DOHH2 (cell line): ENCODE measurements at regions not wholly inside any gene's neighbourhood (a gene's known extent, or its start where the extent isn't known, plus 50 kb on each side); places are given as distances from the start of the nearest gene placed in this dataset.
"Not testable (repeated sequence)": the region's sequence is repeated elsewhere in the genome, so short reads cannot be mapped to it uniquely, and the experiment has no call there.

Source experiments
- H3F3A ChIP-seq: fragments of 200-600 bp; sonication (generic), shearing (Covaris generic); 2 replicates; pipeline ENCODE4 v1.6.0; 2016; ENCODE audit warnings: antibody characterized with exemption, mild to moderate bottlenecking; ENCODE audit not compliant: control insufficient read depth, insufficient read depth
- H3K27ac ChIP-seq: fragments of 200-600 bp; sonication (generic); 2 replicates; pipeline ENCODE4 v1.5.1; 2014; ENCODE audit warnings: low read depth, mild to moderate bottlenecking, low read length, moderate library complexity
- H3K27me3 ChIP-seq: fragments of 200-600 bp; sonication (generic); 2 replicates; pipeline ENCODE4 v1.6.1; 2014; ENCODE audit warnings: mild to moderate bottlenecking, low read length, mixed read lengths; ENCODE audit not compliant: control insufficient read depth
- H3K36me3 ChIP-seq: fragments of 200-600 bp; sonication (generic); 2 replicates; pipeline ENCODE4 v1.6.1; 2014; ENCODE audit warnings: mild to moderate bottlenecking, low read length, moderate library complexity, mixed read lengths; ENCODE audit not compliant: control insufficient read depth
- H3K4me1 ChIP-seq: fragments of 200-600 bp; sonication (generic); 2 replicates; pipeline ENCODE4 v1.6.1; 2014; ENCODE audit warnings: mild to moderate bottlenecking, low read length, mixed read lengths; ENCODE audit not compliant: control insufficient read depth
- H3K4me2 ChIP-seq: fragments of 200-600 bp; sonication (generic); 2 replicates; pipeline ENCODE4 v1.6.0; 2014; ENCODE audit warnings: mild to moderate bottlenecking, low read length, moderate library complexity
- H3K4me3 ChIP-seq: fragments of 200-600 bp; sonication (generic); 2 replicates; pipeline ENCODE4 v1.5.1; 2014; ENCODE audit warnings: mild to moderate bottlenecking, low read length, mixed read lengths
- H3K79me2 ChIP-seq: fragments of 200-600 bp; sonication (generic); 2 replicates; pipeline ENCODE4 v1.6.1; 2014; ENCODE audit warnings: mild to moderate bottlenecking, low read length, mixed read lengths; ENCODE audit not compliant: control insufficient read depth
- H3K9me2 ChIP-seq: fragments of 200-600 bp; sonication (generic); replicated peaks from 2 replicates; pipeline ENCODE4 v1.6.1; 2014; ENCODE audit warnings: mild to moderate bottlenecking, low read length, mixed read lengths; ENCODE audit not compliant: control insufficient read depth
- H3K9me3 ChIP-seq: fragments of 200-600 bp; sonication (generic); 2 replicates; pipeline ENCODE4 v1.6.1; 2014; ENCODE audit warnings: antibody characterized with exemption, low read length, mixed read lengths; ENCODE audit not compliant: control insufficient read depth, insufficient read depth
- H4K20me1 ChIP-seq: fragments of 200-600 bp; sonication (generic); 2 replicates; pipeline ENCODE4 v1.6.0; 2014; ENCODE audit warnings: low read depth, mild to moderate bottlenecking, antibody characterized with exemption, low read length, moderate library complexity; ENCODE audit not compliant: control insufficient read depth, insufficient read depth
- CTCF ChIP-seq: fragments of 200-600 bp; sonication (generic); IDR thresholded peaks from one replicate; pipeline ENCODE4 v1.5.1; 2014; ENCODE audit warnings: antibody characterized with exemption, mild to moderate bottlenecking, low read depth, low read length; ENCODE audit not compliant: poor library complexity, severe bottlenecking
- EZH2phosphoT487 ChIP-seq: fragments of 200-600 bp; sonication (generic); IDR thresholded peaks from 2 replicates; pipeline ENCODE4 v1.6.1; 2017; ENCODE audit warnings: borderline replicate concordance, mild to moderate bottlenecking, antibody characterized with exemption, low read length, moderate library complexity, mixed read lengths

- no peaks in the 10 kb centered on the region for H3F3A ChIP-seq
- H3K4me2 ChIP-seq = no peak overlapping the region
- H3K27me3 ChIP-seq = peaks cover 5% of the 10 kb centered on the region; the same call in 1 of the 2 replicates
- no peaks in the 10 kb centered on the region for H3K36me3 ChIP-seq
- H4K20me1 ChIP-seq = no peaks in the 10 kb centered on the region
- no peaks in the 10 kb centered on the region for H3K9me2 ChIP-seq
- H3K79me2 ChIP-seq = no peaks in the 10 kb centered on the region
- TF ChIP-seq EZH2phosphoT487 (no peak), CTCF (no peak)
- H3K27ac ChIP-seq = no peak overlapping the region
- no peaks in the 10 kb centered on the region; the same call in 1 of the 2 replicates for H3K9me3 ChIP-seq
- H3K4me3 ChIP-seq = no peak overlapping the region
- no peaks in the 10 kb centered on the region for H3K4me1 ChIP-seq
These were observed 116.4 kb upstream of the NKX1-1 start for GRCh38 chr4:1522606-1523005.

- no peaks in the 10 kb centered on the region for H3K27me3 ChIP-seq
These were observed 115.6 kb upstream of the NKX1-1 start for GRCh38 chr4:1521821-1522361.

GRCh38 chr4:1520795-1521576 lies 114.7 kb upstream of the NKX1-1 start:
- H3K27me3 ChIP-seq, H3K4me1 ChIP-seq, H3K4me2 ChIP-seq, H3K9me2 ChIP-seq, H3K79me2 ChIP-seq, H3K4me3 ChIP-seq, H3K9me3 ChIP-seq, H3K27ac ChIP-seq, H4K20me1 ChIP-seq, H3F3A ChIP-seq, H3K36me3 ChIP-seq: not testable (repeated sequence)

More at GRCh38 chr4:1521821-1522361, 115.6 kb upstream of the NKX1-1 start:
- Histone ChIP-seq H3K27ac (no peak overlapping the region), H3K4me2 (no peak overlapping the region), H3K9me3 (no peaks in the 10 kb centered on the region; the same call in 1 of the 2 replicates), H3K4me1 (no peaks in the 10 kb centered on the region), H3F3A (no peaks in the 10 kb centered on the region), H3K36me3 (no peaks in the 10 kb centered on the region), H3K79me2 (no peaks in the 10 kb centered on the region), H3K4me3 (no peak overlapping the region), H4K20me1 (no peaks in the 10 kb centered on the region), H3K9me2 (no peaks in the 10 kb centered on the region)
- TF ChIP-seq EZH2phosphoT487 (no peak), CTCF (no peak)
